CD4-positive, alpha-beta T cell treated with Interleukin-21 for 1 hour (primary cell): ENCODE measurements at regions not wholly inside any gene's neighbourhood (a gene's known extent, or its start where the extent isn't known, plus 50 kb on each side); places are given as distances from the start of the nearest gene placed in this dataset.

Source experiments
- DNase-seq: peaks from one replicate; pipeline ENCODE4 v3.0.0-alpha.2; 2020

GRCh38 chr13:24052547-24053518, 107.7 kb upstream of the SPATA13 start:
- no peak for DNase-seq

DNA sequence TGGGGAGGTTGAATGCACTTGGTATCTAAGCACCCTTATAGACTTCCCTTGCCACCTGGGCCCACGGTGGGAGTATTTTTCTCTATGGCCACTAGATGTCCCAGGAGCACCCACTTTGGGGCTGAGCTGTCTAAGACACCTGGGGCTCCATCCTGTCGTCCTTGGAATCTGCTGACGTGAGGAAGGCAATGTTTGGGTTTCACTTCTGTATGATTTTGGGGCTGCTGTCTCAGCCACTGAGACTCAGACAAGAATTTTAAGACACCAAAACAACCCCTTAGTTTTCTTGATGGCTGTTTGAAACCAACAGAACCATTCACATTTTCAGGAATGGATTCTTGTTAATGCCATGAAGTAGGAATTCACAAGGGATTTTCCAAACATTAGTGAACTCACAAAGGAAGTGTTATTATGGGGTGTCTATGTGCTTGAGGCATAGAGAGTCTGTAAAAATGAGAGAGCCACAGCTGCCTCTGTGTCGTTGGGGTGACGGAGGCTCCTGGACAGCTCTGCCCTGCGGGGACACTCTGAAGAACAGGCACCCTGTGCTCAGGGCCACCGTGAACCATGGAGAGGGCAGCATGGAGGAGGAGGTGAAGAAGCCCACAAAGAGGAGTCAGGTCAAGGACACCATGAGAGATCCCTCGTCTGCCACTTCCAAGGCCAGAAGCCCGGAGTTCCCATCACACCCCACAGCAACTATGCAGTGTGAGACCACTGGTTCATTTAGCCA, 106.8 kb upstream of the SPATA13 start:
- DNase-seq, result peak; percentile 71

GRCh38 chr13:24056616-24057137, 103.8 kb upstream of the SPATA13 start:
- no peak for DNase-seq

DNA sequence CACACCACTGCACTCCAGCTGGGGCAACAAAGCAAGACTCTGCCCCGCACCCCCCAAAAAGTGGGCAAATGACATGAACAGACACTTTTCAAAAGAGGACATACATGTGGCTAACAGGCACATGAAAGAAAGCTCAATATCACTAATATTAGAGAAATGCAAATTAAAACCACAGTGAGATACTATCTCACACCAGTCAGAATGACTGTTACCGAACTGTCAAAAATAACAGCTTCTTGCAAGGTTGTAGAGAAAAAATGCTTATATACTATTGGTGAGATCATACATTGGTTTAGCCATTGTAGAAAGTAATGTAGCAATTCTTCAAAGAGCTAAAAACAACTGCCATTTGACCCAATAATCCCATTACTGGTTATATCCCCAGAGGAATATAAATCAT, 99.5 kb upstream of the SPATA13 start:
- DNase-seq, result no peak

DNA sequence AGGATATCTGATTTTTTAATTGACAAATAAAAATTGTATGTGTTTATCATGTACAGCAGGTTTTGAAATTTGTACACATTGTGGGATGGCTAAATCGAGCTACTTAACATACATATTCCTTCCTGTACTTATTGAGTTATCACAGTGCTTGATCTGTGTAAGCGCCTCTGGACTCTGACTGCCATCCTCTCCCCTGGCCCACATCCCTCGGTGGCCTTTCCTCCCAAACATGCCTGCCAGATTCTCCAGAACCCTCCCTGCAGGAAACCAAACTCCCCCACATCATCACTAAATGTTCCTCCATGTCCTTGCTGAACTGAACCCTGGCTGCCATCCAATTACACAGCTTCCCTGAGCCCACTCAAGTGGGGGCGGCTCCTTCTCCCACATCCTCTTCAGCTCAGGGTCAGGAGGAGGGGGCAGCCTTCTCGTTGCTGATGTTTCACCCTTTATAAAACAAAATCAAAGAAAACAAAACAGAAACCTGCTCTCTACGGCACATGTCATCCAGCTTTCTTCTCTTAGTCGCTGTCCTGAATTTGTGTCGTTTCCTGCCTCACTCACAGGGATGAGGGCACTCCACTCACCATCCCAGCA, 97.1 kb upstream of the SPATA13 start:
- DNase-seq, result no peak

DNA sequence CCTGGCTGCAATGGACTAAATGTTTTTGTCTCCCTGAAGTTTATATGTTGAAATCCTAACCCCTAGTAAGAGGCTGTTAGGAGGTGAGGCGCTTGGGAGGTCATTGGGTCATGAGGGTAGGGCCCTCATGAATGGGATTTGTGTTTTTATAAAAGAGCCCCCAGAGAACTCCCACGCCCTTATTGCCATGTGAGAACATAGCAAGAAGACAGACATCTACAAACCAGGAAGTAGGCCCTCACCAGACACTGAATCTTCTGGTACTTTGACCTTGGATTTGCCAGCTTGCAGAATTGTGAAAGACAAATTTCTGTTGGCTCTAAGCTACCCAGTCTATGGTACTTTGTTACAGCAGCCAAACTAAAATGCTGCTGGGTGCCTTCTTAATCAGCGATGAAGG, 96.1 kb upstream of the SPATA13 start:
- no peak for DNase-seq

DNA sequence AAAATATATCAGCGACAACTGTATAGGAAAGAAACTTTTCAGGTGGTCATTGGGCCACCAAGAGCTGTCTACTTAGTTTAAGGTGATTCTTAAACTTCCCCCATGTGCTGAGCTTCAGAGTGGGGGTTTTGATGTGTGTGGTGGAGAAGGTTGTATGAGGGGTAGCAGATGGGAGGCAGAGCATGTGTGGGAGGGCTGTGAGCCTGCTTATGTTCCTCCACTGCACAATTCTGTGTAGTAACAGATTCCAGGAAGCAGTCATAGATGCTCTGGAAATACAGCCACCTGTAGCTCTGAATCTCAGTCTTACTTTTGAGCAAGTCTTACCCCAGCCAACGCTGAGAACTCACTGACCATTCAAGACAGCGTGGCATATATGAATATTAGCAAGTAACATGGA, 95.3 kb upstream of the SPATA13 start:
- DNase-seq, result no peak

GRCh38 chr13:24066405-24067295, 93.9 kb upstream of the SPATA13 start:
- DNase-seq, result no peak

DNA sequence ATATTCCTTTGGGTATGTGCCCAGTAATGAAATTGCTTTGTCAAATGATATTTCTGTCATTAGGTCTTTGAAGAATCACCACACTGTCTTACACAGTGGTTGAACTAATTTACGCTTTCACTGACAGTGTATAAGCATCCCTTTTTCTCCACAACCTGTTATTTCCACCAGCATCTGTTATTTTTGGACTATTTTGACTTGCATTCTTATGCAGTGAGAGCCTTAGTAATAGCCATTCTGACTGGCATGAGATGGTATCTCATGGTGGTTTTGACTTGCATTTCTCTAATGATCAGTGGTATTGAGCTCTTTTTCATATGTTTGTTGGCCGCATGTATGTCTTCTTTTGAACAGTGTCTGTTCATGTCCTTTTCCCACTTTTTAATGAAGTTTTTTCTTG, 92.0 kb upstream of the SPATA13 start:
- DNase-seq, result no peak

- DNase-seq, result no peak
Observed at GRCh38 chr13:24071016-24071415, 89.5 kb upstream of the SPATA13 start.

DNA sequence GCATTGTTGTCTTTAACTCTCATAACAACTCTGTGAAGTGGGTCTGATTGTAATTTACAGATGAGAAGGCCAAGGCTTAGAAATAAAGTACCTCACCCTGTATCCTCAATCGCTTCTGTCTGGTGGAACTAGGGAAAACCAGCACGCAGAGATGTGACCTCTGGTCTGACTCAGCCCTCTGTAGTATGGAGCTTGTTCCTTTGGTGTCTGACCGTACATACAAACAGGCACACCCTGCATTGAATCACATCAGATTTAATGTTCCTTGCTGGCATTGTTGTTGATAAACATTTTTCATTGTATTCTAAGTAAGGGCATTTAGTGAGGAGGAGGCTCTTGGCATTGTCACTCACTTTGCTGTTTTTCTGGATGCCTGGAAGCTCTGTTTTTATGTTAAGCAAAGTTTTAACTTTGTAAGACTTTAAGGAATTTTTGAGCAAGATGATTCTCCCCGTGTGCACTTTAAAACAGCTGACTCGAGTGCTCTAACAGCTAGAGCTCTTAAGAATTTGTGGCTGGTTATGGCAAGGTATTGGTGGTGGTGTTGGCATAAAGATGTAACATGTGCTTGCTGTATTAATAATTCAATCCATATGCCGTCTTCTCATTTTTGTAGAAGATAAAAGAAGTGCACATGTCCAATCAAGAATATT, 89.0 kb upstream of the SPATA13 start:
- no peak for DNase-seq

DNA sequence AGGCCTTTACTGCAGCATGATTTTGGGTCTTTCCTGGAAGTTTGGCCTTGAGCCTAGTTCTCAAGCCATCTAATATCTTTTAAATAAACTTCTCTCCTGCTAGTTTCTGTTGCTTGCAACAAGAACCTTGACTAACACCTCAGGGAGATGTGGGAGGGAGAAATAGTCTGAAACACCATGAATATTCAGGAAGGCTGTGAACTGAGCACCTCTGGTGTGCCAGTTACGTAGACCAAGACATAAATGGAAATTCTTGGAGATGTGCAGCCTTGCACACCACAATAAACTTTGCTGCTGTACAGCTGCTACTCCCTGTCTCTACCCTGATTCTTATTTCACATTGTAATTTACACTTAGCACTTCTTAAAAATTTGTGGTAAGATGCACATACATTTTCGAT, 86.9 kb upstream of the SPATA13 start:
- no peak for DNase-seq

DNA sequence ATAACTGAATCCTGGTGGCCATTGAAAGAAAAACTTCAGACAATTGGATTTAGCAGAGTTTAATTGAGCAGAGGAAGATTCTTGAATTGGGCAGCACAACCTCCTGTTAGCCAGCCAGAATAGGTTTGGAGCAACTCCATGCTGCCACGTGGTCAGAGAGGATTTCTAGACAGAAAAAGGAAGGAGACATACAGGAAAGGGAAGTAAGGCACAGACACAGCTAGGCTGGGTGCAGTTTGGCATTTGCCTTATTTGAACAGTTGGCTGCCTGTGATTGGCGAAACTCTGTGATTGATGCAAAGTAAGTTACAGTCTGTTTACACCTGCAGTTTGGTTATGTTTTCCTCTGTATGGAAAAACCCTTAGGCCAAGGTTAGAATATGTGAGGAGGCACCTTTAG, 85.8 kb upstream of the SPATA13 start:
- DNase-seq, result no peak

GRCh38 chr13:24075137-24075975, 85.2 kb upstream of the SPATA13 start:
- DNase-seq, result no peak

GRCh38 chr13:24076109-24076508, 84.4 kb upstream of the SPATA13 start:
- DNase-seq, result no peak

GRCh38 chr13:24076636-24077035, 83.9 kb upstream of the SPATA13 start:
- no peak for DNase-seq

- no peak for DNase-seq
Observed at GRCh38 chr13:24080134-24080533, 80.4 kb upstream of the SPATA13 start.

- no peak for DNase-seq
Observed at GRCh38 chr13:24081387-24081786, 79.1 kb upstream of the SPATA13 start.

GRCh38 chr13:24083141-24083540, 77.4 kb upstream of the SPATA13 start:
- no peak for DNase-seq

DNA sequence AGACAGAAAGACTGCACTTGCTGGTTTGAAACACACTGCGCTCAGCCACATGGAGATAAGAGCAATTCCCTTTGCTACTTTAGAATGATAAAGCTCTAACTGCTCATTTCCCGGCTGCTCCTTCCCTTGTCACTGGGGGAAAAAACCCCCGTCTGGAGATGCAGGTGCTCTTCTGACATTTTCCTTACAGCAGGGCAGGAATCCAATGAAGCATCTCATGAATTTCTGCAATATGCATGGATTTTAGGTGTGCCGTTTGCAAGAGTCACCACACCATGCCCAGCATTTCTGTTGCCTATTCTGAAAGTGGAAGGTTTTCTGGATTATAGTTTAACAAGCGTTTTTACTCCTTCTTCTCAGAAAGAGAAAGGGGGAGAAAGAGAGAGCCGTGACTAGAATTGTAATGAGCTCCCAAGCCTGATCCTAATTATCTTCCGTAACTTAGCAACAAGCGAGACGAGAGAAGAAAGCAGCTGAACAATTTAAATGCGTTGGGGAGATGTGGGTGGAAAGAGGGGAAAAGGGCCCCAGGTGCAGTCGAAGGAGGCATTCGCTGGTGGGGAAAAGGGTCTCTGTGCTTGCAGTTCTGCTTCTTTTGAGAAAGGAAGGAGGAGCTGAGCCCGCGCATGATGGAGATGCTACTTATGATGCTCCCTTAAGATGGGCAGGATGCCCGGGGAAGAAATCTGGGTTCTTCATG, 76.6 kb upstream of the SPATA13 start:
- DNase-seq, result no peak
